Fibroblast of villous mesenchyme (primary cell): ENCODE measurements at regions not wholly inside any gene's neighbourhood (a gene's known extent, or its start where the extent isn't known, plus 50 kb on each side); places are given as distances from the start of the nearest gene placed in this dataset.

Experiments used
- DNase-seq: peaks from one replicate; pipeline ENCODE4 v3.0.0-alpha.2; 2010; ENCODE audit warnings: low read depth
- H3K4me3 ChIP-seq: 2 replicates; pipeline ENCODE4 v1.5.1; 2011; ENCODE audit warnings: low read depth, mild to moderate bottlenecking, low read length
- CTCF ChIP-seq: IDR thresholded peaks from 2 replicates; pipeline ENCODE4 v1.5.1; 2012; ENCODE audit warnings: low read depth, mild to moderate bottlenecking, low read length; ENCODE audit not compliant: insufficient read depth

GRCh38 chr2:122100346-122100745 is 344.9 kb downstream of the TSN start:
- TF ChIP-seq CTCF: no peak
- DNase-seq: no peak
- no peak overlapping the region for H3K4me3 ChIP-seq

GRCh38 chr2:122100756-122101155 is 345.3 kb downstream of the TSN start:
- TF ChIP-seq CTCF: no peak
- no peak overlapping the region for H3K4me3 ChIP-seq
- no peak for DNase-seq

GRCh38 chr2:122101319-122101718 is 345.9 kb downstream of the TSN start:
- TF ChIP-seq CTCF: no peak
- DNase-seq: no peak
- no peak overlapping the region for H3K4me3 ChIP-seq

- H3K4me3 ChIP-seq: no peak overlapping the region
- no peak for TF ChIP-seq CTCF
- no peak for DNase-seq
These were observed 349.9 kb downstream of the TSN start for GRCh38 chr2:122105171-122105876.

GRCh38 chr2:122105877-122106206 is 350.4 kb downstream of the TSN start:
- no peak for DNase-seq
- no peak overlapping the region for H3K4me3 ChIP-seq
- no peak for TF ChIP-seq CTCF

- TF ChIP-seq CTCF: no peak
- DNase-seq: no peak
- no peak overlapping the region for H3K4me3 ChIP-seq
These were observed 352.7 kb downstream of the TSN start for GRCh38 chr2:122108186-122108585.
